Colonic mucosa (tissue), 4 donors: ENCODE measurements at regions not wholly inside any gene's neighbourhood (a gene's known extent, or its start where the extent isn't known, plus 50 kb on each side); places are given as distances from the start of the nearest gene placed in this dataset.

Source experiments
- DNase-seq: peaks from one replicate; pipeline ENCODE4 v3.0.0-alpha.2; 2020
- H3K27ac ChIP-seq: fragments of 200-600 bp; one replicate; pipeline ENCODE4 v1.8.0; 2021
- H3K27me3 ChIP-seq: fragments of 200-600 bp; one replicate; pipeline ENCODE4 v1.8.0; 2021
- H3K36me3 ChIP-seq: fragments of 200-600 bp; one replicate; pipeline ENCODE4 v1.8.0; 2021
- H3K4me1 ChIP-seq: fragments of 200-600 bp; one replicate; pipeline ENCODE4 v1.8.0; 2021; ENCODE audit warnings: mild to moderate bottlenecking
- H3K4me3 ChIP-seq: fragments of 200-600 bp; one replicate; pipeline ENCODE4 v1.8.0; 2021
- H3K9ac ChIP-seq, 2 donors: one replicate each; pipeline ENCODE4 v1.7.0; 2013; ENCODE audit warnings: control low read depth in 2 of 2, low read depth in 2 of 2, low read length in 2 of 2
- H3K9me3 ChIP-seq: fragments of 200-600 bp; one replicate; pipeline ENCODE4 v1.8.0; 2021
- CTCF ChIP-seq: fragments of 200-600 bp; IDR thresholded peaks from one replicate; pipeline ENCODE4 v1.8.0; 2022; ENCODE audit warnings: antibody characterized with exemption, mild to moderate bottlenecking
- intact Hi-C: fragments of 100-400 bp; cut with DNase I; formaldehyde crosslinking; loops from one replicate; pipeline ENCODE4 v1.14.1; 2022
- donor health status: healthy.
- donor health status: DM: no; HTN: no; CAD: no.
- donor health status: DM: no; HTN: no; CAD: no.

- Histone ChIP-seq H3K27me3 (no peaks in the 10 kb centered on the region), H3K9ac (no peak overlapping the region), H3K27ac (no peak overlapping the region), H3K36me3 (no peaks in the 10 kb centered on the region), H3K9me3 (no peaks in the 10 kb centered on the region), H3K4me1 (no peaks in the 10 kb centered on the region), H3K4me3 (no peak overlapping the region)
- intact Hi-C loops = no loop called here
- DNase-seq = no peak
- TF ChIP-seq CTCF = no peak
Measured at GRCh38 chr1:98027103-98027705, 106.4 kb upstream of the DPYD start.

GRCh38 chr1:98025858-98026257, 105.0 kb upstream of the DPYD start:
- intact Hi-C loops = no loop called here
- no peak for DNase-seq
- Histone ChIP-seq H3K9me3 (no peaks in the 10 kb centered on the region), H3K4me3 (no peak overlapping the region), H3K36me3 (no peaks in the 10 kb centered on the region), H3K27me3 (no peaks in the 10 kb centered on the region), H3K27ac (no peak overlapping the region), H3K9ac (no peak overlapping the region), H3K4me1 (no peaks in the 10 kb centered on the region)
- no peak for TF ChIP-seq CTCF

GRCh38 chr1:98021126-98021525, 100.3 kb upstream of the DPYD start:
- no peak overlapping the region for H3K27ac ChIP-seq
- H3K9me3 ChIP-seq = no peaks in the 10 kb centered on the region
- H3K4me1 ChIP-seq = no peaks in the 10 kb centered on the region
- no peaks in the 10 kb centered on the region for H3K36me3 ChIP-seq
- DNase-seq = no peak
- no peak overlapping the region for H3K9ac ChIP-seq
- no peak for TF ChIP-seq CTCF
- intact Hi-C loops = no loop called here
- no peaks in the 10 kb centered on the region for H3K27me3 ChIP-seq
- H3K4me3 ChIP-seq = no peak overlapping the region

GRCh38 chr1:98019747-98020146, 98.9 kb upstream of the DPYD start:
- no peak overlapping the region for H3K27ac ChIP-seq
- H3K27me3 ChIP-seq = no peaks in the 10 kb centered on the region
- H3K4me1 ChIP-seq = no peaks in the 10 kb centered on the region
- no peak for DNase-seq
- H3K9me3 ChIP-seq = no peaks in the 10 kb centered on the region
- H3K4me3 ChIP-seq = no peak overlapping the region
- no peaks in the 10 kb centered on the region for H3K36me3 ChIP-seq
- intact Hi-C loops = no loop called here
- TF ChIP-seq CTCF = no peak
- no peak overlapping the region for H3K9ac ChIP-seq

- H3K36me3 ChIP-seq = no peaks in the 10 kb centered on the region
- no peak for DNase-seq
- no peaks in the 10 kb centered on the region for H3K9me3 ChIP-seq
- TF ChIP-seq CTCF = no peak
- intact Hi-C loops = no loop called here
- H3K4me3 ChIP-seq = no peak overlapping the region
- H3K4me1 ChIP-seq = no peaks in the 10 kb centered on the region
- H3K27me3 ChIP-seq = no peaks in the 10 kb centered on the region
- no peak overlapping the region for H3K27ac ChIP-seq
- no peak overlapping the region for H3K9ac ChIP-seq
Measured at GRCh38 chr1:98018074-98018473, 97.2 kb upstream of the DPYD start.

- Histone ChIP-seq H3K9ac (no peak overlapping the region), H3K4me3 (no peak overlapping the region), H3K36me3 (no peaks in the 10 kb centered on the region), H3K27me3 (no peaks in the 10 kb centered on the region), H3K27ac (no peak overlapping the region), H3K9me3 (no peaks in the 10 kb centered on the region), H3K4me1 (no peaks in the 10 kb centered on the region)
- DNase-seq = no peak
- intact Hi-C loops = no loop called here
- no peak for TF ChIP-seq CTCF
Measured at GRCh38 chr1:98017184-98017583, 96.3 kb upstream of the DPYD start.
